HL-60 (cell line): ENCODE measurements at regions not wholly inside any gene's neighbourhood (a gene's known extent, or its start where the extent isn't known, plus 50 kb on each side); places are given as distances from the start of the nearest gene placed in this dataset.

ENCODE experiments used
- DNase-seq, 2 experiments: peaks; one replicate each; pipeline ENCODE4 v3.0.0-alpha.2; 2010 to 2020; ENCODE audit warnings: low read depth in 1 of 2, low spot score in 1 of 2
- H3K27ac ChIP-seq: fragments of 250-450 bp; sonication (Bioruptor Pico); replicated peaks from 2 replicates; pipeline ENCODE4 v1.5.1; 2020; ENCODE audit warnings: mild to moderate bottlenecking, moderate library complexity
- H3K27me3 ChIP-seq: fragments of 250-450 bp; sonication (Bioruptor Pico); 2 replicates; pipeline ENCODE4 v1.5.1; 2021; ENCODE audit warnings: mild to moderate bottlenecking, moderate library complexity; ENCODE audit not compliant: insufficient read depth, poor library complexity, severe bottlenecking
- H3K4me3 ChIP-seq: replicated peaks from 2 replicates; pipeline ENCODE4 v1.5.1; 2011; ENCODE audit warnings: mild to moderate bottlenecking, control low read depth, low read length; ENCODE audit not compliant: insufficient read depth
- GABPA ChIP-seq: IDR thresholded peaks from 2 replicates; pipeline ENCODE4 v1.6.1; 2012; ENCODE audit warnings: low read depth
- POLR2AphosphoS5 ChIP-seq: IDR thresholded peaks from 2 replicates; pipeline ENCODE4 v1.6.1; 2012; ENCODE audit warnings: low read depth
- REST ChIP-seq: IDR thresholded peaks from 2 replicates; pipeline ENCODE4 v1.6.1; 2012; ENCODE audit warnings: low read depth; ENCODE audit not compliant: insufficient replicate concordance
- SPI1 ChIP-seq: IDR thresholded peaks from 2 replicates; pipeline ENCODE4 v1.6.1; 2012; ENCODE audit warnings: low read depth, mild to moderate bottlenecking, borderline replicate concordance
- TF ChIP-seq, protein P1 (sequence below): IDR thresholded peaks from one replicate; pipeline ENCODE4 v1.5.1; 2011; ENCODE audit warnings: low read length, control low read depth, inconsistent platforms; ENCODE audit not compliant: insufficient read depth

DNA sequence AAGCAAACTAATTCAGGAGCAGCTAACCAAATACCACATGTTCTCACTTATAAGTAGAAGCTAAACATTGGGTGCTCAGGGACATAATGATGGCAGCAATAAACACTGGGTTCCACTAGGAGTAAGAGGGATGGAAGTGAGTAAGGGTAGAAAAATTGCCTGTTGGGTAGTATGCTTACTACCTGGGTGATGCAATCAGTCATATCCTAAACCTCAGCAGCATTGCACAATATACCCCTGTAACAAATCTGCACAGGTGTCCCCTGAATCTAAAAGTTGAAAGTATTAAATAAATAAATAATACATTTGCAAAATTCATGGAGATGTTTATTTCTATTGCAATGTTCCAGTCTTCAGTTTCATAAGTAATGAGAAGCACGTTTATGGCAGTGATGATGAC, 409.8 kb upstream of the FOXG1 start:
- Histone ChIP-seq H3K27me3 (no peaks in the 10 kb centered on the region), H3K4me3 (no peak overlapping the region), H3K27ac (no peak overlapping the region)
- DNase-seq, result no peak
- no peak for TF ChIP-seq GABPA
- TF ChIP-seq SPI1, result no peak
- no peak for TF ChIP-seq POLR2AphosphoS5
- TF ChIP-seq, protein P1, sequence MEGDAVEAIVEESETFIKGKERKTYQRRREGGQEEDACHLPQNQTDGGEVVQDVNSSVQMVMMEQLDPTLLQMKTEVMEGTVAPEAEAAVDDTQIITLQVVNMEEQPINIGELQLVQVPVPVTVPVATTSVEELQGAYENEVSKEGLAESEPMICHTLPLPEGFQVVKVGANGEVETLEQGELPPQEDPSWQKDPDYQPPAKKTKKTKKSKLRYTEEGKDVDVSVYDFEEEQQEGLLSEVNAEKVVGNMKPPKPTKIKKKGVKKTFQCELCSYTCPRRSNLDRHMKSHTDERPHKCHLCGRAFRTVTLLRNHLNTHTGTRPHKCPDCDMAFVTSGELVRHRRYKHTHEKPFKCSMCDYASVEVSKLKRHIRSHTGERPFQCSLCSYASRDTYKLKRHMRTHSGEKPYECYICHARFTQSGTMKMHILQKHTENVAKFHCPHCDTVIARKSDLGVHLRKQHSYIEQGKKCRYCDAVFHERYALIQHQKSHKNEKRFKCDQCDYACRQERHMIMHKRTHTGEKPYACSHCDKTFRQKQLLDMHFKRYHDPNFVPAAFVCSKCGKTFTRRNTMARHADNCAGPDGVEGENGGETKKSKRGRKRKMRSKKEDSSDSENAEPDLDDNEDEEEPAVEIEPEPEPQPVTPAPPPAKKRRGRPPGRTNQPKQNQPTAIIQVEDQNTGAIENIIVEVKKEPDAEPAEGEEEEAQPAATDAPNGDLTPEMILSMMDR, result no peak
- no peak for TF ChIP-seq REST

DNA sequence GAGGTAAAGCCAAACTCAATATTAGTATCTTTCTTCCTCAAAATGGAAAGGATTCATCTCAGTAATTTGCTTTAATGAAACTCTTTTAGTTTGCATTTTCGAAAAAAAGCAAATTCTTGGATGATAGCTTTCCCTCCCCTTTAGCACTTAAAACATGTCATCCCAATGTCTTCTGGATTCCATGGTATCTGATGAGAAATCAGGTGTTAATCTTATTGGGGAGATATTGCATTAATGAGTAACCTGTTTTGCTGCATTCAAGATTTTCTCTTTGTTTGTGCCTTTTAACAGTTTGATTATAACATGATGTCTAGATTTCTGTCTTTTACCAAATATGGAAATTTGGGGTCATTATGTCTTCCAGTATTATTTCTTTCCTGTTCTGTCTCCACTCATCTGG, 405.1 kb upstream of the FOXG1 start:
- Histone ChIP-seq H3K4me3 (no peak overlapping the region), H3K27me3 (no peaks in the 10 kb centered on the region), H3K27ac (no peak overlapping the region)
- TF ChIP-seq, protein P1, result no peak
- TF ChIP-seq SPI1 (no peak), POLR2AphosphoS5 (no peak), REST (no peak), GABPA (no peak)
- DNase-seq, result no peak

- H3K4me3 ChIP-seq, result no peak overlapping the region
- H3K27ac ChIP-seq, result no peak overlapping the region
- no peaks in the 10 kb centered on the region for H3K27me3 ChIP-seq
- TF ChIP-seq GABPA, result no peak
- TF ChIP-seq, protein P1, result no peak
- TF ChIP-seq REST, result no peak
- TF ChIP-seq POLR2AphosphoS5, result no peak
- TF ChIP-seq SPI1, result no peak
- no peak for DNase-seq
Observed at GRCh38 chr14:28365510-28365909, 401.1 kb upstream of the FOXG1 start.
